ENCODE measurements at regions not wholly inside any gene's neighbourhood (a gene's known extent, or its start where the extent isn't known, plus 50 kb on each side); places are given as distances from the start of the nearest gene placed in this dataset.
"Not testable (repeated sequence)": the region's sequence is repeated elsewhere in the genome, so short reads cannot be mapped to it uniquely, and the experiment has no call there.

GRCh38 chr2:111390605-111391004 is 269.9 kb downstream of the BCL2L11 start:
- not testable (repeated sequence) for H3K27me3 Mint-ChIP-seq (ENCODE audit: unreplicated experiment); H3K4me3 Mint-ChIP-seq (ENCODE audit: unreplicated experiment); H3K27ac Mint-ChIP-seq (ENCODE audit: unreplicated experiment); H3K36me3 Mint-ChIP-seq (ENCODE audit: unreplicated experiment); DNase-seq; H3K9me3 Mint-ChIP-seq (ENCODE audit: unreplicated experiment); H3K4me1 Mint-ChIP-seq (ENCODE audit: low read depth, unreplicated experiment)

- H3K27me3 Mint-ChIP-seq (ENCODE audit: unreplicated experiment); H3K36me3 Mint-ChIP-seq (ENCODE audit: unreplicated experiment); DNase-seq; H3K4me3 Mint-ChIP-seq (ENCODE audit: unreplicated experiment); H3K27ac Mint-ChIP-seq (ENCODE audit: unreplicated experiment); H3K9me3 Mint-ChIP-seq (ENCODE audit: unreplicated experiment); H3K4me1 Mint-ChIP-seq (ENCODE audit: low read depth, unreplicated experiment): not testable (repeated sequence)
Measured at GRCh38 chr2:111395350-111396128, 274.8 kb downstream of the BCL2L11 start.

GRCh38 chr2:111400598-111401253 is 280.0 kb downstream of the BCL2L11 start:
- not testable (repeated sequence) for DNase-seq; H3K4me3 Mint-ChIP-seq (ENCODE audit: unreplicated experiment); H3K9me3 Mint-ChIP-seq (ENCODE audit: unreplicated experiment); H3K27me3 Mint-ChIP-seq (ENCODE audit: unreplicated experiment); H3K36me3 Mint-ChIP-seq (ENCODE audit: unreplicated experiment); H3K27ac Mint-ChIP-seq (ENCODE audit: unreplicated experiment); H3K4me1 Mint-ChIP-seq (ENCODE audit: low read depth, unreplicated experiment)

- not testable (repeated sequence) for H3K36me3 Mint-ChIP-seq (ENCODE audit: unreplicated experiment); H3K9me3 Mint-ChIP-seq (ENCODE audit: unreplicated experiment); H3K27ac Mint-ChIP-seq (ENCODE audit: unreplicated experiment); DNase-seq; H3K4me3 Mint-ChIP-seq (ENCODE audit: unreplicated experiment); H3K27me3 Mint-ChIP-seq (ENCODE audit: unreplicated experiment); H3K4me1 Mint-ChIP-seq (ENCODE audit: low read depth, unreplicated experiment)
Measured at GRCh38 chr2:111401270-111402140, 280.8 kb downstream of the BCL2L11 start.

GRCh38 chr2:111402450-111402849 is 281.7 kb downstream of the BCL2L11 start:
- DNase-seq; H3K4me1 Mint-ChIP-seq (ENCODE audit: low read depth, unreplicated experiment); H3K4me3 Mint-ChIP-seq (ENCODE audit: unreplicated experiment); H3K36me3 Mint-ChIP-seq (ENCODE audit: unreplicated experiment); H3K27me3 Mint-ChIP-seq (ENCODE audit: unreplicated experiment); H3K9me3 Mint-ChIP-seq (ENCODE audit: unreplicated experiment); H3K27ac Mint-ChIP-seq (ENCODE audit: unreplicated experiment): not testable (repeated sequence)

GRCh38 chr2:111403287-111403686 is 282.6 kb downstream of the BCL2L11 start:
- not testable (repeated sequence) for H3K4me1 Mint-ChIP-seq (ENCODE audit: low read depth, unreplicated experiment); DNase-seq; H3K27me3 Mint-ChIP-seq (ENCODE audit: unreplicated experiment); H3K9me3 Mint-ChIP-seq (ENCODE audit: unreplicated experiment); H3K27ac Mint-ChIP-seq (ENCODE audit: unreplicated experiment); H3K36me3 Mint-ChIP-seq (ENCODE audit: unreplicated experiment); H3K4me3 Mint-ChIP-seq (ENCODE audit: unreplicated experiment)

- H3K27ac Mint-ChIP-seq (ENCODE audit: unreplicated experiment); H3K4me3 Mint-ChIP-seq (ENCODE audit: unreplicated experiment); DNase-seq; H3K4me1 Mint-ChIP-seq (ENCODE audit: low read depth, unreplicated experiment); H3K9me3 Mint-ChIP-seq (ENCODE audit: unreplicated experiment); H3K27me3 Mint-ChIP-seq (ENCODE audit: unreplicated experiment); H3K36me3 Mint-ChIP-seq (ENCODE audit: unreplicated experiment): not testable (repeated sequence)
Measured at GRCh38 chr2:111406616-111407015, 285.9 kb downstream of the BCL2L11 start.

GRCh38 chr2:111407632-111408194 is 287.0 kb downstream of the BCL2L11 start:
- not testable (repeated sequence) for H3K27ac Mint-ChIP-seq (ENCODE audit: unreplicated experiment); H3K4me1 Mint-ChIP-seq (ENCODE audit: low read depth, unreplicated experiment); H3K4me3 Mint-ChIP-seq (ENCODE audit: unreplicated experiment); DNase-seq; H3K36me3 Mint-ChIP-seq (ENCODE audit: unreplicated experiment); H3K9me3 Mint-ChIP-seq (ENCODE audit: unreplicated experiment); H3K27me3 Mint-ChIP-seq (ENCODE audit: unreplicated experiment)

- H3K4me1 Mint-ChIP-seq (ENCODE audit: low read depth, unreplicated experiment) = not testable (repeated sequence)
Measured at GRCh38 chr2:111410868-111411406, 290.2 kb downstream of the BCL2L11 start.

GRCh38 chr2:111411867-111412681 is 291.4 kb downstream of the BCL2L11 start:
- H3K27me3 Mint-ChIP-seq (ENCODE audit: unreplicated experiment); H3K36me3 Mint-ChIP-seq (ENCODE audit: unreplicated experiment); H3K27ac Mint-ChIP-seq (ENCODE audit: unreplicated experiment); DNase-seq; H3K9me3 Mint-ChIP-seq (ENCODE audit: unreplicated experiment); H3K4me3 Mint-ChIP-seq (ENCODE audit: unreplicated experiment); H3K4me1 Mint-ChIP-seq (ENCODE audit: low read depth, unreplicated experiment): not testable (repeated sequence)

More at GRCh38 chr2:111410868-111411406, 290.2 kb downstream of the BCL2L11 start:
- not testable (repeated sequence) for H3K27ac Mint-ChIP-seq (ENCODE audit: unreplicated experiment); H3K9me3 Mint-ChIP-seq (ENCODE audit: unreplicated experiment); H3K4me3 Mint-ChIP-seq (ENCODE audit: unreplicated experiment); H3K36me3 Mint-ChIP-seq (ENCODE audit: unreplicated experiment); DNase-seq; H3K27me3 Mint-ChIP-seq (ENCODE audit: unreplicated experiment)

Data from glutamatergic neuron (in vitro differentiated cells).